ENCODE measurements at regions not wholly inside any gene's neighbourhood (a gene's known extent, or its start where the extent isn't known, plus 50 kb on each side); places are given as distances from the start of the nearest gene placed in this dataset.

- TF ChIP-seq, protein P1, sequence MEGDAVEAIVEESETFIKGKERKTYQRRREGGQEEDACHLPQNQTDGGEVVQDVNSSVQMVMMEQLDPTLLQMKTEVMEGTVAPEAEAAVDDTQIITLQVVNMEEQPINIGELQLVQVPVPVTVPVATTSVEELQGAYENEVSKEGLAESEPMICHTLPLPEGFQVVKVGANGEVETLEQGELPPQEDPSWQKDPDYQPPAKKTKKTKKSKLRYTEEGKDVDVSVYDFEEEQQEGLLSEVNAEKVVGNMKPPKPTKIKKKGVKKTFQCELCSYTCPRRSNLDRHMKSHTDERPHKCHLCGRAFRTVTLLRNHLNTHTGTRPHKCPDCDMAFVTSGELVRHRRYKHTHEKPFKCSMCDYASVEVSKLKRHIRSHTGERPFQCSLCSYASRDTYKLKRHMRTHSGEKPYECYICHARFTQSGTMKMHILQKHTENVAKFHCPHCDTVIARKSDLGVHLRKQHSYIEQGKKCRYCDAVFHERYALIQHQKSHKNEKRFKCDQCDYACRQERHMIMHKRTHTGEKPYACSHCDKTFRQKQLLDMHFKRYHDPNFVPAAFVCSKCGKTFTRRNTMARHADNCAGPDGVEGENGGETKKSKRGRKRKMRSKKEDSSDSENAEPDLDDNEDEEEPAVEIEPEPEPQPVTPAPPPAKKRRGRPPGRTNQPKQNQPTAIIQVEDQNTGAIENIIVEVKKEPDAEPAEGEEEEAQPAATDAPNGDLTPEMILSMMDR (IDR thresholded peaks at IDR 0.05) = no peak
- no peak for TF ChIP-seq POLR2A (IDR thresholded peaks at IDR 0.05)
Observed at GRCh38 chr4:56743550-56743949, 62.5 kb upstream of the HOPX start.

Measured in upper lobe of left lung (tissue), 4 donors.